ENCODE measurements at regions not wholly inside any gene's neighbourhood (a gene's known extent, or its start where the extent isn't known, plus 50 kb on each side); places are given as distances from the start of the nearest gene placed in this dataset.

GRCh38 chr14:34355584-34356263, 106.3 kb downstream of the SPTSSA start:
- Histone ChIP-seq H3K36me3 (replicated peaks; ENCODE audit: low read depth, low read length) (no peaks in the 10 kb centered on the region), H3K4me2 (ENCODE audit: low read length) (no peak overlapping the region), H3K4me1 (ENCODE audit: low read length) (no peaks in the 10 kb centered on the region), H3K27me3 (ENCODE audit: low read depth, low read length) (no peaks in the 10 kb centered on the region), H3K9ac (ENCODE audit: low read length) (no peak overlapping the region), H2AFZ (ENCODE audit: low read depth, low read length) (no peak overlapping the region), H3K27ac (ENCODE audit: low read length) (no peak overlapping the region), H4K20me1 (ENCODE audit: insufficient read depth, low read length) (no peaks in the 10 kb centered on the region), H3K9me3 (ENCODE audit: insufficient read depth, low read length) (no peaks in the 10 kb centered on the region), H3K79me2 (ENCODE audit: low read length) (no peaks in the 10 kb centered on the region), H3K4me3 (ENCODE audit: low read length) (no peak overlapping the region)
- TF ChIP-seq EZH2phosphoT487 (IDR thresholded peaks at IDR 0.05; ENCODE audit: low read depth) (no peak), CTCF (IDR thresholded peaks at IDR 0.05; ENCODE audit: low read depth, low read length) (no peak)

- Histone ChIP-seq H3K79me2 (ENCODE audit: low read length) (no peaks in the 10 kb centered on the region), H3K27ac (ENCODE audit: low read length) (no peak overlapping the region), H2AFZ (ENCODE audit: low read depth, low read length) (no peak overlapping the region), H3K9ac (ENCODE audit: low read length) (no peak overlapping the region), H3K27me3 (ENCODE audit: low read depth, low read length) (no peaks in the 10 kb centered on the region), H3K9me3 (ENCODE audit: insufficient read depth, low read length) (no peaks in the 10 kb centered on the region), H3K36me3 (replicated peaks; ENCODE audit: low read depth, low read length) (no peaks in the 10 kb centered on the region), H3K4me1 (ENCODE audit: low read length) (no peaks in the 10 kb centered on the region), H4K20me1 (ENCODE audit: insufficient read depth, low read length) (no peaks in the 10 kb centered on the region), H3K4me2 (ENCODE audit: low read length) (no peak overlapping the region), H3K4me3 (ENCODE audit: low read length) (no peak overlapping the region)
- TF ChIP-seq CTCF (IDR thresholded peaks at IDR 0.05; ENCODE audit: low read depth, low read length) (no peak), EZH2phosphoT487 (IDR thresholded peaks at IDR 0.05; ENCODE audit: low read depth) (no peak)
These were observed 107.5 kb downstream of the SPTSSA start for GRCh38 chr14:34354556-34354955.

- no peak for TF ChIP-seq EZH2phosphoT487 (IDR thresholded peaks at IDR 0.05; ENCODE audit: low read depth)
- no peaks in the 10 kb centered on the region for H3K27me3 ChIP-seq (ENCODE audit: low read depth, low read length)
- no peak overlapping the region for H2AFZ ChIP-seq (ENCODE audit: low read depth, low read length)
- H3K4me3 ChIP-seq (ENCODE audit: low read length), result no peak overlapping the region
- H3K27ac ChIP-seq (ENCODE audit: low read length), result no peak overlapping the region
- H4K20me1 ChIP-seq (ENCODE audit: insufficient read depth, low read length), result no peaks in the 10 kb centered on the region
- no peaks in the 10 kb centered on the region for H3K79me2 ChIP-seq (ENCODE audit: low read length)
- no peaks in the 10 kb centered on the region for H3K9me3 ChIP-seq (ENCODE audit: insufficient read depth, low read length)
- no peak overlapping the region for H3K9ac ChIP-seq (ENCODE audit: low read length)
- H3K4me2 ChIP-seq (ENCODE audit: low read length), result no peak overlapping the region
- no peaks in the 10 kb centered on the region for H3K36me3 ChIP-seq (replicated peaks; ENCODE audit: low read depth, low read length)
- no peaks in the 10 kb centered on the region for H3K4me1 ChIP-seq (ENCODE audit: low read length)
These were observed 111.1 kb downstream of the SPTSSA start for GRCh38 chr14:34350903-34351302.

- Histone ChIP-seq H2AFZ (ENCODE audit: low read depth, low read length) (no peak overlapping the region), H3K9me3 (ENCODE audit: insufficient read depth, low read length) (no peaks in the 10 kb centered on the region), H3K9ac (ENCODE audit: low read length) (no peak overlapping the region), H3K4me2 (ENCODE audit: low read length) (no peak overlapping the region), H3K27ac (ENCODE audit: low read length) (no peak overlapping the region), H3K79me2 (ENCODE audit: low read length) (no peaks in the 10 kb centered on the region), H3K4me3 (ENCODE audit: low read length) (no peak overlapping the region), H3K27me3 (ENCODE audit: low read depth, low read length) (no peaks in the 10 kb centered on the region), H3K4me1 (ENCODE audit: low read length) (peaks cover 5% of the 10 kb centered on the region), H3K36me3 (replicated peaks; ENCODE audit: low read depth, low read length) (no peaks in the 10 kb centered on the region), H4K20me1 (ENCODE audit: insufficient read depth, low read length) (no peaks in the 10 kb centered on the region)
- no peak for TF ChIP-seq CTCF (IDR thresholded peaks at IDR 0.05; ENCODE audit: low read depth, low read length)
- no peak for TF ChIP-seq EZH2phosphoT487 (IDR thresholded peaks at IDR 0.05; ENCODE audit: low read depth)
These were observed 113.4 kb downstream of the SPTSSA start for GRCh38 chr14:34348592-34348991.

Data from OCI-LY3 (cell line).